ENCODE measurements at regions not wholly inside any gene's neighbourhood (a gene's known extent, or its start where the extent isn't known, plus 50 kb on each side); places are given as distances from the start of the nearest gene placed in this dataset.
"Not testable (repeated sequence)": the region's sequence is repeated elsewhere in the genome, so short reads cannot be mapped to it uniquely, and the experiment has no call there.

- DNase-seq (ENCODE audit: low spot score), result no peak
Measured at GRCh38 chr20:12458241-12458640, 540.5 kb downstream of the BTBD3 start.

GRCh38 chr20:12464036-12464435 is 544.7 kb upstream of the SPTLC3 start:
- DNase-seq (ENCODE audit: low spot score), result no peak

GRCh38 chr20:12466915-12467314 is 541.9 kb upstream of the SPTLC3 start:
- DNase-seq (ENCODE audit: low spot score), result no peak

GRCh38 chr20:12467758-12468157 is 541.0 kb upstream of the SPTLC3 start:
- DNase-seq (ENCODE audit: low spot score), result no peak

GRCh38 chr20:12482661-12483060 is 526.1 kb upstream of the SPTLC3 start:
- no peak for DNase-seq (ENCODE audit: low spot score)

- no peak for DNase-seq (ENCODE audit: low spot score)
Measured at GRCh38 chr20:12502443-12502842, 506.3 kb upstream of the SPTLC3 start.

- DNase-seq (ENCODE audit: low spot score), result no peak
Measured at GRCh38 chr20:12504779-12505178, 504.0 kb upstream of the SPTLC3 start.

GRCh38 chr20:12511499-12511898 is 497.3 kb upstream of the SPTLC3 start:
- no peak for DNase-seq (ENCODE audit: low spot score)

- DNase-seq (ENCODE audit: low spot score), result no peak
Measured at GRCh38 chr20:12512755-12513154, 496.0 kb upstream of the SPTLC3 start.

GRCh38 chr20:12528104-12528503 is 480.7 kb upstream of the SPTLC3 start:
- DNase-seq (ENCODE audit: low spot score), result no peak

- no peak for DNase-seq (ENCODE audit: low spot score)
Measured at GRCh38 chr20:12528591-12529041, 480.2 kb upstream of the SPTLC3 start.

- no peak for DNase-seq (ENCODE audit: low spot score)
Measured at GRCh38 chr20:12531626-12532025, 477.1 kb upstream of the SPTLC3 start.

- DNase-seq (ENCODE audit: low spot score), result no peak
Measured at GRCh38 chr20:12535316-12535715, 473.5 kb upstream of the SPTLC3 start.

- DNase-seq (ENCODE audit: low spot score), result no peak
Measured at GRCh38 chr20:12535770-12536169, 473.0 kb upstream of the SPTLC3 start.

- DNase-seq (ENCODE audit: low spot score), result no peak
Measured at GRCh38 chr20:12554426-12554825, 454.3 kb upstream of the SPTLC3 start.

- no peak for DNase-seq (ENCODE audit: low spot score)
Measured at GRCh38 chr20:12555369-12555768, 453.4 kb upstream of the SPTLC3 start.

GRCh38 chr20:12555849-12556248 is 452.9 kb upstream of the SPTLC3 start:
- DNase-seq (ENCODE audit: low spot score), result not testable (repeated sequence)

- no peak for DNase-seq (ENCODE audit: low spot score)
Measured at GRCh38 chr20:12557224-12557623, 451.5 kb upstream of the SPTLC3 start.

GRCh38 chr20:12564979-12565378 is 443.8 kb upstream of the SPTLC3 start:
- DNase-seq (ENCODE audit: low spot score), result no peak

- no peak for DNase-seq (ENCODE audit: low spot score)
Measured at GRCh38 chr20:12566596-12566995, 442.2 kb upstream of the SPTLC3 start.

GRCh38 chr20:12570371-12570770 is 438.4 kb upstream of the SPTLC3 start:
- peak; percentile 53 for DNase-seq (ENCODE audit: low spot score)

GRCh38 chr20:12573442-12573841 is 435.3 kb upstream of the SPTLC3 start:
- DNase-seq (ENCODE audit: low spot score), result no peak

GRCh38 chr20:12575352-12576095 is 433.2 kb upstream of the SPTLC3 start:
- no peak for DNase-seq (ENCODE audit: low spot score)

GRCh38 chr20:12577213-12577612 is 431.6 kb upstream of the SPTLC3 start:
- no peak for DNase-seq (ENCODE audit: low spot score)
